Breast epithelium (tissue), 4 donors: ENCODE measurements at regions not wholly inside any gene's neighbourhood (a gene's known extent, or its start where the extent isn't known, plus 50 kb on each side); places are given as distances from the start of the nearest gene placed in this dataset.

Experiments
- DNase-seq, 2 donors: peaks; one replicate each; pipeline ENCODE4 v3.0.0-alpha.2; 2019; ENCODE audit warnings: low spot score in 2 of 2
- H3K27ac ChIP-seq, 2 donors: fragments of 200-600 bp; sonication (generic) in 1 of 2; one replicate each; pipeline ENCODE4 v1.5.1; 2016 to 2019; ENCODE audit warnings: mild to moderate bottlenecking in 1 of 2
- H3K27me3 ChIP-seq, 2 donors: fragments of 200-600 bp; sonication (generic) in 1 of 2; one replicate each; pipeline versions ENCODE4 v1.5.1 to v1.6.0; 2017 to 2019; ENCODE audit warnings: control low read depth in 1 of 2, mild to moderate bottlenecking in 1 of 2
- H3K36me3 ChIP-seq: fragments of 200-600 bp; one replicate; pipeline ENCODE4 v1.5.1; 2019
- H3K4me1 ChIP-seq, 2 donors: fragments of 200-600 bp; sonication (generic); one replicate each; pipeline ENCODE4 v1.5.1; 2016 to 2019; ENCODE audit warnings: control low read depth in 1 of 2
- H3K4me3 ChIP-seq, 3 donors: fragments of 200-600 bp; sonication (generic); 1 replicate in 2 of 3; 2 replicates in 1 of 3; pipeline ENCODE4 v1.5.1; 2016 to 2019; ENCODE audit warnings: mild to moderate bottlenecking in 3 of 3, moderate library complexity in 2 of 3
- H3K9me3 ChIP-seq, 2 donors: fragments of 200-600 bp; sonication (generic) in 1 of 2; one replicate each; pipeline ENCODE4 v1.5.1; 2016 to 2019; ENCODE audit warnings: control low read depth in 1 of 2
- POLR2A ChIP-seq: fragments of 450-650 bp; IDR thresholded peaks from one replicate; pipeline ENCODE4 v1.6.1; 2016; ENCODE audit warnings: antibody characterized with exemption, mild to moderate bottlenecking, moderate library complexity
- POLR2AphosphoS5 ChIP-seq, 3 donors: sonication (generic); formaldehyde crosslinking; IDR thresholded peaks; one replicate each; pipeline ENCODE4 v1.6.1; 2017; ENCODE audit warnings: antibody characterized with exemption in 3 of 3
- intact Hi-C: fragments of 100-400 bp; cut with DNase I; formaldehyde crosslinking; loops from one replicate; pipeline ENCODE4 v1.15.1; 2023; ENCODE audit warnings: low total_unique reads
- TF ChIP-seq, protein P1 (sequence below), 3 donors: fragments of 450-650 bp; IDR thresholded peaks; one replicate each; pipeline ENCODE4 v1.5.1; 2016 to 2017; ENCODE audit warnings: antibody characterized with exemption in 3 of 3, mild to moderate bottlenecking in 3 of 3, moderate library complexity in 3 of 3

DNA sequence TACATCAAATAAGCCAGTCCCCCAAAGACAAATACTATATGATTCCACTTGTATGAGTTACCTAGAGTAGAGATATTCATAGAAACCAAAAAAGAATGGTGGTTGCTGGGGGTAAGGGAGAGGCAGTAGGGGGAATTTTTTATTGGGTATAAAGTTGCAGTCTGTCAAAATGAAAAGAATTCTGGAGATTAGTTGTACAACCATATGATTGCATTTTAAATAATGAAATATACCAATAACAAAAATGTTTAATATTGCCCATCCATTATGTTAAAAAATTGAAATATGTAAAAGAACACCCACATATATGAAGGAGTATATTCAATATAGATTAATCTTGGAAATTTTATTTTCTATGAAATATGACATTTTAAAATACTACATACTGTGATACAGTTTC, 1383.5 kb downstream of the FSCB start:
- intact Hi-C loops, result no loop called here
- no peaks in the 10 kb centered on the region for H3K4me1 ChIP-seq
- TF ChIP-seq POLR2A, result no peak
- TF ChIP-seq, protein P1, sequence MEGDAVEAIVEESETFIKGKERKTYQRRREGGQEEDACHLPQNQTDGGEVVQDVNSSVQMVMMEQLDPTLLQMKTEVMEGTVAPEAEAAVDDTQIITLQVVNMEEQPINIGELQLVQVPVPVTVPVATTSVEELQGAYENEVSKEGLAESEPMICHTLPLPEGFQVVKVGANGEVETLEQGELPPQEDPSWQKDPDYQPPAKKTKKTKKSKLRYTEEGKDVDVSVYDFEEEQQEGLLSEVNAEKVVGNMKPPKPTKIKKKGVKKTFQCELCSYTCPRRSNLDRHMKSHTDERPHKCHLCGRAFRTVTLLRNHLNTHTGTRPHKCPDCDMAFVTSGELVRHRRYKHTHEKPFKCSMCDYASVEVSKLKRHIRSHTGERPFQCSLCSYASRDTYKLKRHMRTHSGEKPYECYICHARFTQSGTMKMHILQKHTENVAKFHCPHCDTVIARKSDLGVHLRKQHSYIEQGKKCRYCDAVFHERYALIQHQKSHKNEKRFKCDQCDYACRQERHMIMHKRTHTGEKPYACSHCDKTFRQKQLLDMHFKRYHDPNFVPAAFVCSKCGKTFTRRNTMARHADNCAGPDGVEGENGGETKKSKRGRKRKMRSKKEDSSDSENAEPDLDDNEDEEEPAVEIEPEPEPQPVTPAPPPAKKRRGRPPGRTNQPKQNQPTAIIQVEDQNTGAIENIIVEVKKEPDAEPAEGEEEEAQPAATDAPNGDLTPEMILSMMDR (IDR thresholded peaks at IDR 0.05), result no peak
- TF ChIP-seq POLR2AphosphoS5 (IDR thresholded peaks at IDR 0.05), result no peak
- H3K4me3 ChIP-seq, result no peak overlapping the region
- DNase-seq, result no peak
- H3K27me3 ChIP-seq, result no peaks in the 10 kb centered on the region
- H3K36me3 ChIP-seq, result no peaks in the 10 kb centered on the region
- no peak overlapping the region for H3K27ac ChIP-seq
- no peaks in the 10 kb centered on the region for H3K9me3 ChIP-seq

DNA sequence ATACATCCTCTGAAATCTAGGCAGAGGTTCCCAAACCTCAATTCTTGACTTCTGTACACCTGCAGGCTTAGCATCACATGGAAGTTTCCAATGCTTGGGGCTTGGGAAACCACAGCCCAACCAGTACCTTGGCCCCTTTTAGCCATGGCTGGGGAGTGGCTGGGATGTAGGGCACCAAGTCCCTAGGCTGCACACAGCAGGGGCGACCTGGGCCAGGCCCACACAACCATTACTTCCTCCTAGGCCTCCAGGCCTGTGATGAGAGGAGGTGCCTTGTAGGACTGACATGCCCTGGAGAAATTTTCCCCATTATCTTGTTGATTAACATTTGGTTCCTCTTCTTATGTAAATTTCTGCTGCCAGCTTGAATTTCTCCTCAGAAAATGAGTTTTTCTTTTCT, 1387.4 kb downstream of the FSCB start:
- no peak for DNase-seq
- TF ChIP-seq, protein P1 (IDR thresholded peaks at IDR 0.05), result no peak
- TF ChIP-seq POLR2A (no peak), POLR2AphosphoS5 (IDR thresholded peaks at IDR 0.05) (no peak)
- Histone ChIP-seq H3K4me1 (no peaks in the 10 kb centered on the region), H3K9me3 (no peaks in the 10 kb centered on the region), H3K4me3 (no peak overlapping the region), H3K36me3 (no peaks in the 10 kb centered on the region), H3K27me3 (no peaks in the 10 kb centered on the region), H3K27ac (no peak overlapping the region)
- intact Hi-C loops, result no loop called here

GRCh38 chr14:43116341-43116740, 1390.7 kb downstream of the FSCB start:
- intact Hi-C loops, result no loop called here
- no peak for TF ChIP-seq POLR2AphosphoS5 (IDR thresholded peaks at IDR 0.05)
- no peak for TF ChIP-seq POLR2A
- TF ChIP-seq, protein P1 (IDR thresholded peaks at IDR 0.05), result no peak
- no peaks in the 10 kb centered on the region for H3K36me3 ChIP-seq
- H3K9me3 ChIP-seq, result no peaks in the 10 kb centered on the region
- no peaks in the 10 kb centered on the region for H3K4me1 ChIP-seq
- H3K27me3 ChIP-seq, result no peaks in the 10 kb centered on the region
- no peak overlapping the region for H3K27ac ChIP-seq
- no peak for DNase-seq
- H3K4me3 ChIP-seq, result no peak overlapping the region

GRCh38 chr14:43105305-43105704, 1401.8 kb downstream of the FSCB start:
- TF ChIP-seq POLR2AphosphoS5 (IDR thresholded peaks at IDR 0.05) (no peak), POLR2A (no peak)
- TF ChIP-seq, protein P1 (IDR thresholded peaks at IDR 0.05), result no peak
- Histone ChIP-seq H3K4me1 (no peaks in the 10 kb centered on the region), H3K4me3 (no peak overlapping the region), H3K27ac (no peak overlapping the region), H3K27me3 (no peaks in the 10 kb centered on the region), H3K9me3 (no peaks in the 10 kb centered on the region), H3K36me3 (no peaks in the 10 kb centered on the region)
- no peak for DNase-seq
- intact Hi-C loops, result no loop called here

GRCh38 chr14:43090380-43090779, 1416.7 kb downstream of the FSCB start:
- no peak overlapping the region for H3K4me3 ChIP-seq
- intact Hi-C loops, result no loop called here
- H3K9me3 ChIP-seq, result no peaks in the 10 kb centered on the region
- TF ChIP-seq POLR2A, result no peak
- TF ChIP-seq, protein P1 (IDR thresholded peaks at IDR 0.05), result no peak
- no peak for DNase-seq
- H3K36me3 ChIP-seq, result no peaks in the 10 kb centered on the region
- no peak overlapping the region for H3K27ac ChIP-seq
- no peaks in the 10 kb centered on the region for H3K4me1 ChIP-seq
- H3K27me3 ChIP-seq, result no peaks in the 10 kb centered on the region
